Fibroblast of the aortic adventitia (primary cell): ENCODE measurements at regions not wholly inside any gene's neighbourhood (a gene's known extent, or its start where the extent isn't known, plus 50 kb on each side); places are given as distances from the start of the nearest gene placed in this dataset.
"Not testable (repeated sequence)": the region's sequence is repeated elsewhere in the genome, so short reads cannot be mapped to it uniquely, and the experiment has no call there.

Experiments used
- DNase-seq: peaks from one replicate; pipeline ENCODE4 v3.0.0-alpha.2; 2010; ENCODE audit warnings: low read depth
- H3K4me3 ChIP-seq: 2 replicates; pipeline ENCODE4 v1.5.1; 2011; ENCODE audit warnings: low read depth, mild to moderate bottlenecking, control low read depth, low read length, moderate library complexity
- CTCF ChIP-seq: IDR thresholded peaks from 2 replicates; pipeline ENCODE4 v1.5.1; 2011; ENCODE audit warnings: mild to moderate bottlenecking, low read length, control low read depth, inconsistent platforms; ENCODE audit not compliant: insufficient read depth

- no peak overlapping the region for H3K4me3 ChIP-seq
- DNase-seq, result no peak
- TF ChIP-seq CTCF, result no peak
Measured at GRCh38 chr7:96800824-96801223, 91.2 kb upstream of the SEM1 start.

- DNase-seq, result no peak
- TF ChIP-seq CTCF, result no peak
- H3K4me3 ChIP-seq, result no peak overlapping the region
Measured at GRCh38 chr7:96819111-96819700, 109.6 kb upstream of the SEM1 start.

GRCh38 chr7:96821131-96821530 is 111.5 kb upstream of the SEM1 start:
- not testable (repeated sequence) for H3K4me3 ChIP-seq, DNase-seq

GRCh38 chr7:96822824-96823223 is 113.2 kb upstream of the SEM1 start:
- no peak for DNase-seq
- no peak overlapping the region for H3K4me3 ChIP-seq
- no peak for TF ChIP-seq CTCF

- H3K4me3 ChIP-seq, result no peak overlapping the region
- DNase-seq, result peak; percentile 31
- TF ChIP-seq CTCF, result no peak
Measured at GRCh38 chr7:96823274-96823673, 113.6 kb upstream of the SEM1 start.

- no peak for TF ChIP-seq CTCF
- no peak for DNase-seq
- no peak overlapping the region for H3K4me3 ChIP-seq
Measured at GRCh38 chr7:96824686-96825085, 115.0 kb upstream of the SEM1 start.

- H3K4me3 ChIP-seq, result no peak overlapping the region
- no peak for TF ChIP-seq CTCF
Measured at GRCh38 chr7:96825285-96825684, 115.6 kb upstream of the SEM1 start.

GRCh38 chr7:96826089-96826488 is 116.4 kb upstream of the SEM1 start:
- no peak for TF ChIP-seq CTCF

More at GRCh38 chr7:96825285-96825684, 115.6 kb upstream of the SEM1 start:
- DNase-seq, result no peak

More at GRCh38 chr7:96826089-96826488, 116.4 kb upstream of the SEM1 start:
- no peak for DNase-seq
- no peak overlapping the region for H3K4me3 ChIP-seq
